Activated CD8-positive, alpha-beta memory T cell treated with anti-CD3 and anti-CD28 coated beads, Interleukin-2, amount 50 U/mL, for 48 hours (primary cell): ENCODE measurements at regions not wholly inside any gene's neighbourhood (a gene's known extent, or its start where the extent isn't known, plus 50 kb on each side); places are given as distances from the start of the nearest gene placed in this dataset.

Experiments
- DNase-seq: peaks from one replicate; pipeline ENCODE4 v3.0.0-alpha.2; 2020

DNA sequence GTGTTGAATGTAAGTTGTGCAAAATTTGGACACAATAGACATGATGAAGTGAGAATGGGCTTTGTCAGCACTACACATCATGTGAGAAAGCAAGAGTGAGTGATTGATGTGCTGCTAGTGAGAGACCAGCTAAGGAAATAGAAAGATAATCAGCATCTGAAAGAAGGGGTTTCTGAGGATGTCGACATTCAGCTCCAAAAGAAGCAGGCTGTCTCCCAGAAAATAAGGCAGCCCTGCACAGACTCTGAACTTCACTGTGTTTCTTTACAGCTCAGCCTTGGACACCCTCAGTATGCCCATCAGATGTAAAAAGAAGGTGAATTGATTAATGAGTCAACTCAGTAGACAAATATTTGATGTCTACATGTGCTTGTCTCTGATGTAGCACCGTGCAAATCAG is 80.8 kb upstream of the ADCY2 start:
- no peak for DNase-seq

DNA sequence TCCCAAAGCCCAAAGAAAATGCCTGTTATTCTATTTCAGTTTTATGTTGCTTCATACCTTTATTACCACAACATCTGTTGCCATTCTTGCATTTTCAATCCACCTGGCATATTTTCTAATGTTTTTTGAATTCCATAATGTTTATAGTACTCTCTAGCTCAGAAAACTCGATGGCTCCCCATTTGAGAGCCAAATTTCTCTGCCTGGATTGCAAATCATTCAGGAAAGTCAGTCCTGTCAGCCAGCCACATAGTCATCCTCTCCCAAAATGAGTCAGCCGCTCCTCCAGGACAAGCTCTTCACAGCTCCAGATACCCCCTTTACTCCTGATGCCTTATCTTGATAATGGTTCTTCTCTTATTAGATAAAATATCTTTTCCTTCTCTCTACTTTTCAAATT is 78.2 kb upstream of the ADCY2 start:
- DNase-seq = no peak

GRCh38 chr5:7320701-7321301 is 75.1 kb upstream of the ADCY2 start:
- no peak for DNase-seq

DNA sequence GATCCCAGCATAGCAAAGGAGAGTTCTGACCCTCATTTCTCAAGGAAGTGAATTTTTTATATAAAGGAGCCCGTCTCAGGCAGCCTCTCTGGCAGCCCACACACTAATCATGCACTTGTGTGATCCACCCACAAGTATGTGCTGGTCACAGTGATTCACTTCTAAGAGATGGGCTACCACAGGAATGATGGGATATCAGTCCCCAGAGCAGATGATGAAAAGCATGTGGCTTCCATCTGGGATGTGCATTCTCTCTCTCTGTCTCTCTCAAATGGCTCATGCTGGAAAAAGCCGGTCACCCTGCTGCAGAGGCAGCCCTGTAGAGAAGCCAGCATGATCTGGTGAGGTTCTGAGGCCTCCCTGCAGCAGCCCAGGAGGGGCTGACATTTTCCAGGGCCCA is 74.2 kb upstream of the ADCY2 start:
- no peak for DNase-seq

DNA sequence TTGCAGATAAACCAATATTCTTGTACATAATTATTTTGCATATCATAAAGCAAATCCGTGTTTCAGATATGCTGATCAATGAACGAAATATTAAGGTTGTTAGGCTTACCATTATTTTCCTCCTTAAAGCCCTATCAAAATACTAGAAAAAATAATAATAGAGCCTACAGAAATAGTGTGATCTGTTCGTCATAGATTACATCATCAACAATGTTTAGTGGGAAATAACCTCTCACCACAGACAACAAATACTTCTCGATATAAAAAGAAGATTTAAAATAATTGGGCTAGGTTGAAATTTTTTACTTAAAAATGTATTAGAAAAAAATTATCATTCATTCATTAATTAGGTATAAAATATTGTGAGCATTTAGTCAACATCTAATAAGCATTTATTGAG is 71.0 kb upstream of the ADCY2 start:
- no peak for DNase-seq

DNA sequence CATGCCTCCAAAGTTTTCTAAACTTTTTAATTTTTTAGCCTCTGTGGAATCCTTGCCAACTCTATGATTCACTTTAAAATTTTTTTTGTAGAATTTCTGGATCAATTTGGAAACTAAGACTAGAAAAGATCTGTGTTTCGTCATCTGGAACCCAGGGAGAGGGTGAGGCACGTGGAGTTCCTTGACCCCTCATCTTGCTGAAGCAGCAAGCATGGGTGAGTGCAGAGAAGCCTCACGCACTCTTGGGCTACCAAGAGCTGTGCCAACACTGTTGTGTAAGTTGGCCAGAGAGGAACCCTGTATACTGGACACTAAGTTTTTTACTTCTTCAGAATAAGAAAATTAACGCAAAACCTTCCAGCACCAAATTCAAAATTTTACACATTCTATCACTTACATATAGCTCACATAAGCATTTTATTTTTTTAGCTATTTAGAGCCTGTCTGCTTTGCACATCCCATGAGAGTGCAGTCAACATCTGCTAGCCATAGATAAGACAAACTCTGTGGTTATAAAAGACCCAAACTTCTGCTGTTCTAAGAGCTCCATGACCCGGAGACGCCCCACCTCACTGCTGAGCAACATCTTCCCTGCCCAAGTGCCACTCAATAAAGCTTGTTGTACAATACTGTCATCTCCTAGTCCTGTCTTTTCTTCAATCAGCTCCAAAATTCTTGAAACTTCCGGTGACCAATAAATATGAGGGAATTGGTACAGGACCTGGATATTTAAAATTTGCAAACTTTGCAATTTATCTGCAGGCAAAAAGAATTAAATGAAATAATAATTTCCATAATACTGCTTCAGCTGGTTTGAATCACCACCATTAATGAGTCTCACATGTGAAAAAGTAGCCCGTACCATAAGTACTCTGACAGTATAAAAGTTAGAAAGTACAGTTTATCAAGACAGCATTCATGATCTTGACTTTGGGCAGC is 69.7 kb upstream of the ADCY2 start:
- no peak for DNase-seq

DNA sequence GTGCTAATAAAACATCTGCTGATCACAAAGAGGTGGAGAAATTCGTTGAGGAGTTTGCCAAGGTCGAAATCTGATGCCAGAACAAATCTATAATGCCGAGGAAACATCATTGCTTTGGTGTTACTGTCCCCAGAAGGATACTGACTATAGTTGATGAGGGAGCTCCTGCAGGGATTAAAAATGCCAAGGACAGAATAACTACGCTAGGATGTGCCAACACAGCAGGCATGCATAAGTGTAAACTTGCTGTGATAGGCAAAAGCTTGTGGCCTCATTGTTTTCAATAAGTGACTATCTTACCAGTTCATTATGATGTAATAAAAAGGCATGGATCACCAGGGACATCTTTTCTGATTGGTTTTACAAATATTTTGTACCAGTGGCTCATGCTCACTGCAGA is 66.8 kb upstream of the ADCY2 start:
- no peak for DNase-seq

DNA sequence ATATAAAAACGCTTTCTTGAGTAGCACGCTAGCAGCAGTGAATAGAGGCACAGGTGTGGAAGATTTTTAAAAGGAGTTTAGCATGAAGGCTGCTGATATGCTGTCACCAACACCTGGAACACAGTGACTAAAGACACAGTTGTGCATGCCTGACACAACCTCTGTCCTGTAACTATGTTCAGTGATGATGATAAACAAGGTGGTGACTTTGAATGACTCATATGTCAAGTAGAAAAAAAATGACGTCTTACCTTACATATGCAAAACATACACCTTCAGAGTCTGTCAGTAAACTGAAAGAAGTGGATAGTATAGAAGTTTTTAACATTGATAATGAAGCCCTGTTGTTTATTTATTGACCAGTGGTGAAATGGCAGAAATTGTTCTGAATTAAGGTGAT is 66.2 kb upstream of the ADCY2 start:
- no peak for DNase-seq

- no peak for DNase-seq
These were observed 65.7 kb upstream of the ADCY2 start for GRCh38 chr5:7330256-7330655.

GRCh38 chr5:7331131-7331530 is 64.8 kb upstream of the ADCY2 start:
- no peak for DNase-seq
